Activated CD4-positive, alpha-beta T cell treated with anti-CD3 and anti-CD28 coated beads for 36 hours (primary cell): ENCODE measurements at regions not wholly inside any gene's neighbourhood (a gene's known extent, or its start where the extent isn't known, plus 50 kb on each side); places are given as distances from the start of the nearest gene placed in this dataset.
"Not testable (repeated sequence)": the region's sequence is repeated elsewhere in the genome, so short reads cannot be mapped to it uniquely, and the experiment has no call there.

Source experiments
- ATAC-seq: fragments of 200-7000 bp; cut with Tn5 transposase; one replicate; pipeline ENCODE4 v1.10.0; 2021; ENCODE audit warnings: mild to moderate bottlenecking, moderate library complexity
- CTCF ChIA-PET: fragments of 350-600 bp; sonication (Branson Sonifier 250); formaldehyde crosslinking; loops from one replicate; lab custom pipeline; 2021; ENCODE audit warnings: antibody characterized with exemption; lab: Charles Lee
- POLR2A ChIA-PET: fragments of 350-600 bp; sonication (Branson Sonifier 250); formaldehyde crosslinking; loops from one replicate; lab custom pipeline; 2021; ENCODE audit warnings: antibody characterized with exemption, inconsistent platforms; lab: Charles Lee
- DNase-seq: peaks from one replicate; pipeline ENCODE4 v3.0.0-alpha.2; 2020
- H3K27ac Mint-ChIP-seq: one replicate; pipeline ENCODE4 v1.8.0; 2021; ENCODE audit warnings: mixed read lengths
- H3K27me3 Mint-ChIP-seq: one replicate; pipeline ENCODE4 v1.8.0; 2021; ENCODE audit warnings: mixed read lengths
- H3K36me3 Mint-ChIP-seq: one replicate; pipeline ENCODE4 v1.8.0; 2021; ENCODE audit warnings: low read depth, mixed read lengths
- H3K4me1 Mint-ChIP-seq: one replicate; pipeline ENCODE4 v1.8.0; 2021; ENCODE audit warnings: mixed read lengths
- H3K4me3 Mint-ChIP-seq: one replicate; pipeline ENCODE4 v1.8.0; 2021; ENCODE audit warnings: mild to moderate bottlenecking, moderate library complexity, mixed read lengths
- H3K9me3 Mint-ChIP-seq: one replicate; pipeline ENCODE4 v1.8.0; 2021; ENCODE audit warnings: low read depth, mixed read lengths
- intact Hi-C, 2 experiments: fragments of 100-400 bp; cut with DNase I in 1 of 2; cut with micrococcal nuclease in 1 of 2; formaldehyde crosslinking; loops; one replicate each; pipeline versions ENCODE4 v1.14.2 to v1.15.1; 2022 to 2024; cut with DNase I, micrococcal nuclease

DNA sequence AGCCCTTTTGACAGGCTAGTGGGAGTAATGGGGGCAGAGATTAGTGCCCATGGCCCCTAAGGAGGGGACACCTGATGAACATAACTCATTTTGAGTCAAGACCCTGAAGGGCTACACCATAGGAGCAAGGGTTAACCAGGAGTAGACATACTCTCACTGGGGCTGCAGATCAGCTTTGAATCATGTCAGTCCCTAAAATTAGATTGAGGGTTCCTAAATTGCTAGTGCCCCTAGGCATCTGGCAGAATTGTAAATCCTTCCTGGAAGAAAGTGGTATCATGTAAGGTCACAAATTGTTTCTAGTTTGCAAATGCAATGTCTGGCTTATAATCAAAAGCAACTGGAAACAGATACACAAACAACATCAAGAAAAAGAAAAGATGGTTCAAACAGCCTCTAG, 52.1 kb upstream of the LRRC37A2 start:
- ATAC-seq, DNase-seq, H3K36me3 Mint-ChIP-seq, H3K4me3 Mint-ChIP-seq, POLR2A ChIA-PET, intact Hi-C loops, H3K4me1 Mint-ChIP-seq, H3K27me3 Mint-ChIP-seq, H3K9me3 Mint-ChIP-seq, H3K27ac Mint-ChIP-seq, CTCF ChIA-PET: not testable (repeated sequence)

DNA sequence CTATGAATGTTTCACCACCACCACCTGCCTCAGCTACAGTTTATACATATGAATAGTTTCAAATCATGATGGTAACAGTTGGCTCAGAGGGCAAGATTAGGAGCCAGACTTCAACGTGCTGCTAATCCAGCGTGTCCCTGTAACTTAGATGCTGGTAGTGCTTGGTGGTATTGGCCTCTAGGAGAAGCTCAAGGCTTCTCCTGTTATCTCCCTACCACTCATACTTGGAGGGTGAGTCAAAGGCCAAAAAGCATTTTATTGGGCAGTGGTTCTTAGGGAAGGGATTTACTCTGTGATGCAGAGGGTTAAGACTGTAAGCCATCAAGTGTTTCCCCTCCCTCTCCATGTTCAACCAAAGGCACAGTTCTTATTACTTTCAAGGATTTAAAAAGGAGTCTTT, 57.2 kb upstream of the LRRC37A2 start:
- H3K4me3 Mint-ChIP-seq, DNase-seq, H3K27ac Mint-ChIP-seq, POLR2A ChIA-PET, H3K36me3 Mint-ChIP-seq, ATAC-seq, intact Hi-C loops, CTCF ChIA-PET, H3K27me3 Mint-ChIP-seq, H3K9me3 Mint-ChIP-seq, H3K4me1 Mint-ChIP-seq: not testable (repeated sequence)

DNA sequence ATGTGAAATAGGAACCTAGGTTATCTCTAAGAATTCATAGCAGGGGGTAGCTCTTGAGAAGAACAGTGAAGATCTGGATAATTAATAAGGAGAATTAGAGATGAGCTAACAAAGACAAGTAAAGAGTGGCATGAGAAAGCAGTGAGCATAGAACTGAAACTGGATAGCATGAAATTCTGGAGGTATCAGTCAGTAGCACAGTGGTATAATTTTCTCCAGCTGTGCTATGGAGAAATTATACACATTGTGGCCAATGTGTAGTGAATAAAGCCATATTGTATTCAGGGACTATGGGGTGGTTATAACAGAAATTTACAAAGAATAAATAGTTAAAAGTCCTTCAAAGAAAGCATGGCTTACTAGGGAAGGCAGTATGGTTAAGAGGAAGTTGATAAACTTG, 57.7 kb upstream of the LRRC37A2 start:
- intact Hi-C loops, H3K27ac Mint-ChIP-seq, H3K27me3 Mint-ChIP-seq, H3K9me3 Mint-ChIP-seq, DNase-seq, H3K36me3 Mint-ChIP-seq, CTCF ChIA-PET, H3K4me1 Mint-ChIP-seq, ATAC-seq, H3K4me3 Mint-ChIP-seq, POLR2A ChIA-PET: not testable (repeated sequence)

DNA sequence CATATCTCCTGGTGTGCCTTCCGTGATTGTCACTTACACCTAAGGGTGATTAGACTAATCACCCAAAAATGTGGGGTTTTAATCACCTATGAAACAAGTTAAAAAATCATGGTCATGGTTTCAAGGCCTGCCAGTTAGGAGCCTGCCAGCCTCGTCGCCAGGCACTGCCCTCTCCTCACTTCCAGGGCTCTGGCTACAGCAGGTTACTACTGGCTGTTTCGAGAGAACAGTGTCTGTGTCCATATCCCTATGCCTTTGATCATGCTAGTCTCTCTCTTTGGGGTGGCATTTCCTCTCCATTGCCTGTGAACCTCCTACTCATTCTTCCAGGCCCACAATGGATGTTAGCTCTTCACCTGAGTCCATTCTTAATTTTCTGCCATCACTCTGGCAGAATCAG, 59.2 kb upstream of the LRRC37A2 start:
- H3K27me3 Mint-ChIP-seq, CTCF ChIA-PET, intact Hi-C loops, H3K9me3 Mint-ChIP-seq, H3K36me3 Mint-ChIP-seq, ATAC-seq, H3K27ac Mint-ChIP-seq, H3K4me1 Mint-ChIP-seq, H3K4me3 Mint-ChIP-seq, POLR2A ChIA-PET, DNase-seq: not testable (repeated sequence)

DNA sequence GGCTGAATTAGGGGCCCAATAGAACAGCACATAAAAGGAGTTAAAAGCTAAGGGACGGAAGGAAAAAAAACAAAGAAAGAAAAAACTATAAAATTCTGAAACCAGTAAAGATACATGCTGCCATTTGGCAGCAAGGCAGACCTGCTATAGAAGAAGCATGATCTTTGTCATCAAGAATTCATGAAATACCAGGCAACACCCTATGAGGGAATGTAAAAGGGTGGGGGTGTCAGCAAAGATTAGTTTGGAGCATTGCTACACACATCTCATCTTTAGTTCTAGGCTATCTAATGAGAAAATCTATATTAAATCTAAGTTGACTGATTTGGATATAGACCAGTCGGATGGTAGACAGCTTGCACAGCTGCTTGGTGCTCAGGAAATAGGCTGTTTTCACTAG, 66.4 kb upstream of the LRRC37A2 start:
- POLR2A ChIA-PET, H3K27ac Mint-ChIP-seq, H3K36me3 Mint-ChIP-seq, H3K27me3 Mint-ChIP-seq, intact Hi-C loops, DNase-seq, H3K9me3 Mint-ChIP-seq, H3K4me1 Mint-ChIP-seq, CTCF ChIA-PET, H3K4me3 Mint-ChIP-seq, ATAC-seq: not testable (repeated sequence)

DNA sequence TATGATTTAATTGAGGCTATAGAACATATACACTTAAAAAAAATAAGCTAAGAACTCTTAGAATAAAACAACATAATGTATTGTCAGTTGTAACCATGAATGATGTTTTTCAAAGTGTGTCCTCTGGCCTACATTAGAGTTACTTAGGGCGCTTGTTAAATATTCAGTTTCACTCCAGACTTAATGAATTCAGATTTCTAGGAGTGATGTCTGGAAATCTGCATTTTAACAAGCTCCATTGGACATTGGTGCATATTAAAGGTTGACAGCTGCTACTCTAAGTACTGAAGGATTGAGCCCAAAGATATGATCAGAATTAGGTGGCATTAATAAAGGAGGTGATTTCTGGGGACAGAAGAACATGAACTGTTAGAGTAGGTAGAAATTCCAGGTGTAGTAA, 66.9 kb upstream of the LRRC37A2 start:
- H3K27me3 Mint-ChIP-seq, POLR2A ChIA-PET, DNase-seq, H3K4me1 Mint-ChIP-seq, H3K4me3 Mint-ChIP-seq, H3K9me3 Mint-ChIP-seq, CTCF ChIA-PET, ATAC-seq, H3K27ac Mint-ChIP-seq, intact Hi-C loops, H3K36me3 Mint-ChIP-seq: not testable (repeated sequence)

DNA sequence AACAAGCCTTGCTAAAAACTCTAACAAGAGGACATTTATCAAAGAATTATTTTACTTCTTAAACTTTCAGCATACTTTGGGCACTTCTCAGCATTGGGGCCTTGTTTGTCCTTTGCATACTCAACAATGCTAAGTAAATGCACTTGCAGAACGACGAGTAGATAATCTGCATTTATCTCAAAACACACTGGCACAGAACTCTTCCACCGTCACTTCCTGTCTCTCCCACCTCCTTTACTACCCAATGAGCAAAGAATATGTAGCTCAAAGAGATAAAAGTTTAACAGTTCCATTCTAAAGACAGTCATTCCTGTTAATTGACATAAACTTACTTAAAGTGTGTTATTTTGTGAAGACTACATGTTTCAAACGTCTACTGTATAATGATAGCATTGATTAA, 70.1 kb upstream of the LRRC37A2 start:
- H3K36me3 Mint-ChIP-seq, H3K4me3 Mint-ChIP-seq, DNase-seq, POLR2A ChIA-PET, intact Hi-C loops, ATAC-seq, H3K27me3 Mint-ChIP-seq, H3K27ac Mint-ChIP-seq, H3K4me1 Mint-ChIP-seq, CTCF ChIA-PET, H3K9me3 Mint-ChIP-seq: not testable (repeated sequence)

DNA sequence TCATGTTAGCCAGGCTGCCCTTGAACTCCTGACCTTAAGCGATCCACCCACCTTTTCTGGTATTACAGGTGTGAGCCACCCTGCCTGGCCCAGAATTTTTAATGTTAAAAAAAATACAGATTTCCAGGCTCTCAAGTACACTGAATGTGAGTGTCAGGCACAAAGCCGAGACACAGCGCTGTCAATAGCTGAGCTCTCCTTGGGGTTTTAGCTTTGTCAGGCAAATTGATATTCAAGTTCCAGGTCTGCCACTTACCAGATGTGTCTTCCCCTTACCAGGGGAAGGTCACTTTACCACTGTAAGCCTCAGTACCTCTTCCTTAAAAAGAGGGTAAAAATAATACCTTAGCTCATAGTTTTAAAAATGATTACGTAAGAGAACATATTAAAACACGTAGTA, 71.6 kb upstream of the LRRC37A2 start:
- CTCF ChIA-PET, H3K27me3 Mint-ChIP-seq, intact Hi-C loops, H3K27ac Mint-ChIP-seq, H3K36me3 Mint-ChIP-seq, DNase-seq, H3K4me3 Mint-ChIP-seq, H3K4me1 Mint-ChIP-seq, ATAC-seq, H3K9me3 Mint-ChIP-seq, POLR2A ChIA-PET: not testable (repeated sequence)

DNA sequence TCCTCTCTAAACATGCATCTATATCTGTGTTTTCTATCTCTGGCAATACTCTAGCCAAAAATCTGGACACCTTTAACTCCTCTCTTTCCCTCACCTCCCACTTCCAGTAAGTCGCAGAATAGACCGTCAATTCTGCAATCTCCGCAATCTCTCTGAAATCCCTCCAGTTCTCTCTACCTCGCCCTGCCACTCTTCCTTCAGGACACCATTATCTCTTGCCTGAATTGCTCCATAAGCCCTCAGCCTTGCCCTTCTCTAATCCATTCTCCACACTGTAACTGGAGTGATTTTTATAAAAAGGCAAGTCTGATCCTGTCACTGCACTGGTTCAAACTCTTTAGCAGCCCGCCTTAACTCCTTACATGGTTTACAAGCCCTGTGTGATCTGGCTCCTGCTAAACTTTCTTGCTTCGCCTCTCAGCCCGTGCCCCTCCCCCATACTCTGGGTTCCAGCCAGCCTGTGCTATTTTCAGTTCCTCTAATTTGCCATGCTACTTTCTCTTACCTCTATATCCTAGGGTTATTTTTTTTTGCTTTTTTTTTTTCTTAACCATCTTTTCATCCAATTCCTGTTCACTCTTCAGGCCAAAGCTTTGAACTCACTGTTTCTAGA, 73.0 kb upstream of the ARL17B start:
- H3K27me3 Mint-ChIP-seq, intact Hi-C loops, DNase-seq, CTCF ChIA-PET, ATAC-seq, H3K36me3 Mint-ChIP-seq, H3K9me3 Mint-ChIP-seq, H3K27ac Mint-ChIP-seq, POLR2A ChIA-PET, H3K4me3 Mint-ChIP-seq, H3K4me1 Mint-ChIP-seq: not testable (repeated sequence)

DNA sequence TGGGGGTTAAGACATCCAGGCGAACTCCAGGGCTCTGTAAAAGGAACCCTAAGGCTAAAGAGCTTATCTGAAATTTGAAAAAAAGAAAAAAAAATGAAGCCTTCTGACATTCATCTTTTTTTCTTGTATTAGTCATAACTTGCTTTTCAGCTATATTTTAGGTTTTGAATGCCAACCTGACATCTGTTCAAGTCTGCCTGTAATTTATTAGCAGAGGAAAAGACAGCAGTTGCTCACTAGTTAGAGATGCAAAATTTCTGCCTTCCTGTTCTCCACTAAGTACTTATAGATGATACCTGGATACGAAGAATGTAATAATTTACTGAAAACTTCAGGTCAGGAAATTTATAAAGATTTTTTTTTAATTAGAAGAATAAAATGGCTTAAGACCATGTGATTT, 68.7 kb upstream of the ARL17B start:
- H3K4me3 Mint-ChIP-seq, ATAC-seq, H3K36me3 Mint-ChIP-seq, intact Hi-C loops, H3K4me1 Mint-ChIP-seq, POLR2A ChIA-PET, CTCF ChIA-PET, H3K9me3 Mint-ChIP-seq, H3K27me3 Mint-ChIP-seq, H3K27ac Mint-ChIP-seq, DNase-seq: not testable (repeated sequence)

DNA sequence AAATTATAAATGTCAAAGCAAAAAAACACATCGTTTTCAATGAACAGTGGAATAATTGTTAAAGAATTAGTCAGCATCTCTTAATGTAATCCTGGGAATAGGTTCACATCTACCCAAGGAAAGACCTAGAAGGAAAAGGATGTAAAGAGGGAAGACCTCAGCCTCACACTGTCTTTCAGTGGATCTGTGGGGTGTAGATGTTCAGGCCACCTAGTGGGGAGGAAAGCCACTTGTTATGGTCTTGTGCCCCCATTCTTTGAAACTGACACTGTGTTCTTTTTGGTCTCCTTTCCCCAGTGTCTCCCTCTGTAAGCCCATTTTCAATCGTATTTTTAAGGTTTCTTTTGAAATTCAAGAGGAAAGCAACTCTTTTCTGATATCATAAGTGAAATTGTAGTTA, 68.1 kb upstream of the ARL17B start:
- ATAC-seq, result not testable (repeated sequence)

DNA sequence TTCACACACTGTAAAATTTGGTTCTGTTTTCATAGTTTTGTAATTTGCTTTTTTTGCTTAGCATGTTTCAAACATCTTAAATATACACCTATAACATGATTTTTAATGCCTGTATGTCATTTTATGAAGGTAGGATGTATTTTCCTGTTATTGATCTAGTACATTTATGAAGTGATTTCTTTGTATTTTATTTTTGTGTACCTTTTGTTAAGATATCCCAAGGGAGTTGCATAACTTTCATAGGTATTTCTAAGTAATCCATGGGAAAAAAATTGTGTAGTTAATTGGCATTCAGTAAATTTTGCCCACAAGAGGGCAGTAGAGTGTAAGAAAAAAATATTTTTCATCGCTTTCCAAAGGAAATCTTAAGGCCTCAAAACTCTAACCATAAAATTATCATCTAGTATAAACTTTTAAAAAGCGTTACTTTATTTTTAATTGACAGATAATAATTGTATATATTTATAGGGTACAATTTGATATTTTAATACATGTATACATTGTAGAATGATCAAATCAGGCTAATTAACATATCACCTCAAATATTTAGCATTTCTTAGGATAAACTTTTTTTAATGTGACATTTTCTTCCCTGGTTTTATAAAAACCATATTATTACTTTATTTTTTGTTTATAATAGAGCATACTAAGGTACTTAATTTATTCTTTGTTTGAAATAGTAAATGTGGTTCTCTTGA, 62.8 kb upstream of the ARL17B start:
- ATAC-seq, H3K27ac Mint-ChIP-seq, H3K36me3 Mint-ChIP-seq, CTCF ChIA-PET, H3K4me3 Mint-ChIP-seq, H3K27me3 Mint-ChIP-seq, intact Hi-C loops, H3K4me1 Mint-ChIP-seq, DNase-seq, POLR2A ChIA-PET, H3K9me3 Mint-ChIP-seq: not testable (repeated sequence)

More for the DNA sequence above, 68.1 kb upstream of the ARL17B start:
- H3K9me3 Mint-ChIP-seq, H3K4me3 Mint-ChIP-seq, CTCF ChIA-PET, H3K27me3 Mint-ChIP-seq, intact Hi-C loops, H3K36me3 Mint-ChIP-seq, POLR2A ChIA-PET, DNase-seq, H3K4me1 Mint-ChIP-seq, H3K27ac Mint-ChIP-seq: not testable (repeated sequence)
